ENCODE measurements at regions not wholly inside any gene's neighbourhood (a gene's known extent, or its start where the extent isn't known, plus 50 kb on each side); places are given as distances from the start of the nearest gene placed in this dataset.

DNA sequence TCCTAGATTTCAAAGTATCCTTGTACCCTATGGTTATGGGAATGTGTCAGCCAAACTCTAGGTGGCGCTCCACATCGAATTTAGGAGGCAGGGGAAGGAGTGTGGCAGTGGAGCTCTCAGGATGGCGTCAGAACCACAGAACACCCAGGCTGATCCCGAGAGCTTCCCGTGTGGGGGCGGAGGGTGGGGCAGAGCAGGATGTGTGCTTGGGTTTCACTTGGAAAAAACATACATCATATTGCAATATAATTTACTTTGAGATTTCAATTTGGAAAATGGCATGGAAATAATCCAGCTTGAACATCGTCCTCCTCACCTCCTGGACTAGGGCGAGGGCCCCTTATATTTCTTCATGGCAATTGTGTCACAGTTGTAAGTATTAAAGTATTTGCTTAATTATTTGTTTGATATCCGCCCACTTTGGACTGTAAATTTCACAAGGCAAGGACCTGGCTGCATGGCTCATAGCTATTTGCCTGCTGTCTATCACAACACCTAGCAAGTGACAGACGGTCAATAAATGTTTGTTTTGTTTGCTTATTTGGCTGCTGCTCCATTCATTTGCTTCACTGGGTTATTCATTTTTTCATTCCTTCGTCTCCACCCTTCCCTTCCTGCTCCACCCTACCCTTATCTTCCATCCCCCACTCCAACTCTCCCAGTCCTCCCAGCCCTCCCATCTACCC is 221.5 kb upstream of the HMGA2 start:
- H3K4me3 ChIP-seq (ENCODE audit: low read depth, low read length) = peak overlapping the region; percentile 58
- peak; percentile 83 for TF ChIP-seq CTCF (IDR thresholded peaks at IDR 0.05; ENCODE audit: insufficient read depth, low read depth, low read length)
- DNase-seq (ENCODE audit: low read depth) = peak; percentile 97

GRCh38 chr12:65603438-65604351 is 220.6 kb upstream of the HMGA2 start:
- peak overlapping the region; percentile 58 for H3K4me3 ChIP-seq (ENCODE audit: low read depth, low read length)
- TF ChIP-seq CTCF (IDR thresholded peaks at IDR 0.05; ENCODE audit: insufficient read depth, low read depth, low read length) = no peak
- peak; percentile 79 for DNase-seq (ENCODE audit: low read depth)

GRCh38 chr12:65605019-65605418 is 219.3 kb upstream of the HMGA2 start:
- no peak overlapping the region for H3K4me3 ChIP-seq (ENCODE audit: low read depth, low read length)
- peak; percentile 29 for DNase-seq (ENCODE audit: low read depth)
- no peak for TF ChIP-seq CTCF (IDR thresholded peaks at IDR 0.05; ENCODE audit: insufficient read depth, low read depth, low read length)

DNA sequence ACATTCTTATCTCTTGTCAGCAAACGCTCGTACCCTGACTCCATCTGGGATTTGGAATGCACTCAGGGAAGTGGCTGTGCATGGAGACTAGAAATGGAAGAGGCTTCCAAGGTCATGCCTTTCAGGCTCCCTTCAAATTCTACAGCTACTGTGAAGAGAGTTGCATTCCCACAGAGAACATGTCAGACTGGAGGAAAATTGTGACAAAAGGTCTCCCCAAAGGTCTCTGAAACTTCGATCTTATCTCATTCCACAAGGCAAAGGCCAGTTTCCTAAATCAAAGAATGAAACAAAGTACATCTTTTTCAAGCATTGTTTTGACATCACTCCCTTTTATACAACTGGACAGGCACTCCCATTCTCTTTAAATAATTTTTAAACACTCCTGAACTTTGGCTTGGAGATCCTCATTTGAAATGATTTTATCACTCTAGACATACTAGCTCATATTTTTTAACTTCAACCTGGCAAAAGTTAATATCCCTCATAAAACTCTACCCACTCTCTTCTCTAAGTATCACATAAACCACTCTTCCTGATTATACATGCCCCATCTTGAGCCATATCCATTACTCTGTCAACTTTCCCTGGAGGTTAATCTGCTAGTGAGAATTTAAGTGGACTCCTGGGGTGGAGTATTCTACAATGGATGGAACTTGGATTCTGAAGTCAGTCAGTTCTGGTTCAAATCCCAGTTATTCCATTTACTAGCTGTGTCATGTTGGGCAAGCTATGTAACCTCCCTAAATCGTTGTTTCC is 218.1 kb upstream of the HMGA2 start:
- no peak for DNase-seq (ENCODE audit: low read depth)
- TF ChIP-seq CTCF (IDR thresholded peaks at IDR 0.05; ENCODE audit: insufficient read depth, low read depth, low read length) = no peak
- no peak overlapping the region for H3K4me3 ChIP-seq (ENCODE audit: low read depth, low read length)

- no peak overlapping the region for H3K4me3 ChIP-seq (ENCODE audit: low read depth, low read length)
- no peak for TF ChIP-seq CTCF (IDR thresholded peaks at IDR 0.05; ENCODE audit: insufficient read depth, low read depth, low read length)
- no peak for DNase-seq (ENCODE audit: low read depth)
These were observed 216.9 kb upstream of the HMGA2 start for GRCh38 chr12:65607401-65607841.

- no peak for TF ChIP-seq CTCF (IDR thresholded peaks at IDR 0.05; ENCODE audit: insufficient read depth, low read depth, low read length)
- no peak for DNase-seq (ENCODE audit: low read depth)
- H3K4me3 ChIP-seq (ENCODE audit: low read depth, low read length) = no peak overlapping the region
These were observed 215.9 kb upstream of the HMGA2 start for GRCh38 chr12:65608319-65608916.
